CD14-positive monocyte (primary cell): ENCODE measurements at regions not wholly inside any gene's neighbourhood (a gene's known extent, or its start where the extent isn't known, plus 50 kb on each side); places are given as distances from the start of the nearest gene placed in this dataset.

Experiments used
- DNase-seq, 3 donors: peaks; one replicate each; pipeline ENCODE4 v3.0.0-alpha.2; 2011 to 2022
- H2AFZ ChIP-seq: 2 replicates; pipeline ENCODE4 v1.6.0; 2012; ENCODE audit warnings: mild to moderate bottlenecking, low read depth, low read length, inconsistent platforms; ENCODE audit not compliant: insufficient read depth, poor library complexity, severe bottlenecking
- H3K27ac ChIP-seq, 2 donors: 1 replicate in 1 of 2; 2 replicates in 1 of 2; pipeline ENCODE4 v1.5.1; 2012 to 2013; ENCODE audit warnings: low read length in 2 of 2, control low read depth in 1 of 2, inconsistent platforms in 1 of 2, low read depth in 1 of 2, mild to moderate bottlenecking in 1 of 2
- H3K27me3 ChIP-seq, 2 donors: one replicate each; pipeline versions ENCODE4 v1.6.0 to v1.6.1; 2011 to 2013; ENCODE audit warnings: low read length in 2 of 2; ENCODE audit not compliant: control insufficient read depth in 2 of 2, insufficient read depth in 2 of 2
- H3K36me3 ChIP-seq, 2 donors: replicated peaks in 1 of 2; 1 replicate in 1 of 2; 2 replicates in 1 of 2; pipeline versions ENCODE4 v1.5.1 to v1.6.1; 2012 to 2013; ENCODE audit warnings: low read length in 2 of 2, control low read depth in 1 of 2, inconsistent platforms in 1 of 2, mild to moderate bottlenecking in 1 of 2; ENCODE audit not compliant: insufficient read depth in 2 of 2, control insufficient read depth in 1 of 2
- H3K4me1 ChIP-seq, 2 donors: 1 replicate in 1 of 2; 2 replicates in 1 of 2; pipeline versions ENCODE4 v1.5.1 to v1.6.1; 2012 to 2013; ENCODE audit warnings: low read length in 2 of 2, control low read depth in 1 of 2, inconsistent platforms in 1 of 2, mild to moderate bottlenecking in 1 of 2, moderate library complexity in 1 of 2; ENCODE audit not compliant: insufficient read depth in 2 of 2, control insufficient read depth in 1 of 2
- H3K4me2 ChIP-seq: replicated peaks from 2 replicates; pipeline ENCODE3; 2012; ENCODE audit warnings: low read length, moderate library complexity, mild to moderate bottlenecking; ENCODE audit not compliant: poor library complexity, severe bottlenecking; ENCODE audit errors: extremely low read depth
- H3K4me3 ChIP-seq, 3 experiments: fragments of 200-600 bp in 1 of 3; sonication (generic) in 1 of 3; replicated peaks in 1 of 3; 1 replicate in 2 of 3; 2 replicates in 1 of 3; pipeline ENCODE4 v1.5.1; 2011 to 2013; ENCODE audit warnings: low read length in 3 of 3, mild to moderate bottlenecking in 3 of 3, control low read depth in 2 of 3, low read depth in 2 of 3, inconsistent platforms in 1 of 3, moderate library complexity in 1 of 3
- H3K79me2 ChIP-seq: 2 replicates; pipeline ENCODE4 v1.6.0; 2012; ENCODE audit warnings: mild to moderate bottlenecking, control low read depth, inconsistent platforms, low read length, moderate library complexity; ENCODE audit not compliant: insufficient read depth
- H3K9ac ChIP-seq: 2 replicates; pipeline ENCODE4 v1.6.0; 2017; ENCODE audit warnings: low read length, mild to moderate bottlenecking; ENCODE audit not compliant: insufficient read depth, poor library complexity, severe bottlenecking
- H3K9me3 ChIP-seq, 2 donors: replicated peaks in 1 of 2; 1 replicate in 1 of 2; 2 replicates in 1 of 2; pipeline versions ENCODE4 v1.5.1 to v1.6.1; 2012 to 2013; ENCODE audit warnings: low read length in 2 of 2, control low read depth in 1 of 2; ENCODE audit not compliant: control insufficient read depth in 1 of 2, insufficient read depth in 1 of 2
- H4K20me1 ChIP-seq: 2 replicates; pipeline ENCODE4 v1.6.0; 2012; ENCODE audit warnings: mild to moderate bottlenecking, low read length, control low read depth, moderate library complexity; ENCODE audit not compliant: insufficient read depth
- H3K27ac Mint-ChIP-seq, 7 donors: one replicate each; pipeline ENCODE4 v1.8.0; 2020; ENCODE audit warnings: mild to moderate bottlenecking in 7 of 7, mixed read lengths in 7 of 7, moderate library complexity in 6 of 7, inconsistent platforms in 2 of 7
- H3K27me3 Mint-ChIP-seq, 3 donors: one replicate each; pipeline ENCODE4 v1.8.0; 2021 to 2022; ENCODE audit warnings: low read depth in 3 of 3, mild to moderate bottlenecking in 3 of 3, mixed read lengths in 3 of 3, moderate library complexity in 3 of 3, inconsistent platforms in 1 of 3
- H3K36me3 Mint-ChIP-seq, 2 donors: one replicate each; pipeline ENCODE4 v1.8.0; 2020; ENCODE audit warnings: mixed read lengths in 2 of 2, inconsistent platforms in 1 of 2, mild to moderate bottlenecking in 1 of 2
- H3K4me1 Mint-ChIP-seq: one replicate; pipeline ENCODE4 v1.8.0; 2020; ENCODE audit warnings: mild to moderate bottlenecking, mixed read lengths
- H3K4me3 Mint-ChIP-seq, 2 donors: one replicate each; pipeline ENCODE4 v1.8.0; 2020; ENCODE audit warnings: mild to moderate bottlenecking in 2 of 2, mixed read lengths in 2 of 2, moderate library complexity in 1 of 2
- H3K9me3 Mint-ChIP-seq, 7 donors: one replicate each; pipeline ENCODE4 v1.8.0; 2020 to 2022; ENCODE audit warnings: mixed read lengths in 7 of 7, mild to moderate bottlenecking in 6 of 7, moderate library complexity in 6 of 7, inconsistent platforms in 2 of 7
- CTCF ChIP-seq: fragments of 200-600 bp; IDR thresholded peaks from one replicate; pipeline ENCODE4 v1.8.0; 2022; ENCODE audit warnings: antibody characterized with exemption, mild to moderate bottlenecking
- WGBS: methylation state at CpG from one replicate; pipeline ENCODE4 v1.1.5; 2013; ENCODE audit warnings: missing lambda C conversion rate; ENCODE audit not compliant: insufficient coverage; 5-methylcytosine and 5-hydroxymethylcytosine counted together
- intact Hi-C, 2 donors: fragments of 100-400 bp; cut with micrococcal nuclease; formaldehyde crosslinking; loops; one replicate each; pipeline versions ENCODE4 v1.15.0 to v1.15.1; 2023

GRCh38 chr5:159758189-159758588, 158.1 kb upstream of the ADRA1B start:
- Histone ChIP-seq H3K36me3 (no peaks in the 10 kb centered on the region), H3K9me3 (no peaks in the 10 kb centered on the region), H3K79me2 (no peaks in the 10 kb centered on the region), H3K4me3 (no peak overlapping the region), H3K27ac (no peak overlapping the region), H3K4me2 (no peak overlapping the region), H3K9ac (no peak overlapping the region), H4K20me1 (no peaks in the 10 kb centered on the region), H3K4me1 (no peaks in the 10 kb centered on the region), H3K27me3 (peaks cover 12 to 20% of the 10 kb centered on the region in 2 donors), H2AFZ (no peak overlapping the region)
- TF ChIP-seq CTCF: no peak
- Mint-ChIP-seq H3K36me3 (no peaks in the 10 kb centered on the region), H3K27me3 (peaks cover 14 to 24% (median 14%) of the 10 kb centered on the region in 3 donors), H3K4me3 (no peak overlapping the region), H3K27ac (no peak overlapping the region), H3K4me1 (peaks cover under 1% of the 10 kb centered on the region), H3K9me3 (peaks cover 0 to 3% (median 0%) of the 10 kb centered on the region in 7 donors)
- intact Hi-C loops: no loop called here
- DNase-seq: no peak
- 94% methylated on average over 3 of the region's 4 CpGs for WGBS

DNA sequence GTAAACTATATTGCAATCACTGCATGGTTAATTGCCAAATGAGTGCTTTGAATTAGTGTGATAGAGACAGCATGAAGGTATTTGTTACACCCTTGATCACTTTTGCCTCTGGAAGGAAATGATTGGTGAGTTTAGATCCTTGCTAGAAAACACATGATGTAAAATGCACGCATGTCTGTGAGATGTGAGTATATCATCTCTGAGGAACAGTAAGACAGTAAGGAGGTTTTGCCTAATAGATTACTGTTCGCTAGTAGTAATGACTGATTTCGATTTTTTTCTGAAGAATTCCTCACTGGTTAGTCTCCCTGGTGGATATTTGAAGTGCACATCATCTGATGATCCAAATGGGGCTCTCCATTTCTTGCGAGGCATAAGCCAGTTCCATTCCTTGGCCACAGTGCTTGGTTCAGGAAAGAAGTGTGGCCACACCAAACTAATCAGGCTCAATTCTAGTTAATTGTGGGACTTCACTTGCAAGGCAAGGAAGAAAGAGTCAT, 156.4 kb upstream of the ADRA1B start:
- no peak overlapping the region for H3K9ac ChIP-seq
- intact Hi-C loops: no loop called here
- no peak overlapping the region for H3K27ac ChIP-seq
- DNase-seq: no peak
- no peaks in the 10 kb centered on the region for H4K20me1 ChIP-seq
- H3K9me3 ChIP-seq: no peaks in the 10 kb centered on the region
- H3K4me3 Mint-ChIP-seq: no peak overlapping the region
- H3K79me2 ChIP-seq: no peaks in the 10 kb centered on the region
- H2AFZ ChIP-seq: no peak overlapping the region
- no peaks in the 10 kb centered on the region for H3K36me3 ChIP-seq
- no peak overlapping the region for H3K27ac Mint-ChIP-seq
- H3K4me1 Mint-ChIP-seq: peaks cover 16% of the 10 kb centered on the region
- H3K36me3 Mint-ChIP-seq: no peaks in the 10 kb centered on the region
- peaks cover 12 to 24% (median 20%) of the 10 kb centered on the region in 3 donors for H3K27me3 Mint-ChIP-seq
- no peak for TF ChIP-seq CTCF
- H3K4me3 ChIP-seq: no peak overlapping the region
- H3K9me3 Mint-ChIP-seq: peaks cover 0 to 3% (median 0%) of the 10 kb centered on the region in 7 donors
- H3K27me3 ChIP-seq: peaks cover 15 to 21% of the 10 kb centered on the region in 2 donors
- H3K4me1 ChIP-seq: peaks cover 11 to 15% of the 10 kb centered on the region in 2 donors
- H3K4me2 ChIP-seq: no peak overlapping the region
- WGBS: 100% methylated on average over 2 of the region's 4 CpGs
